HG03060 (cell line): ENCODE measurements at regions not wholly inside any gene's neighbourhood (a gene's known extent, or its start where the extent isn't known, plus 50 kb on each side); places are given as distances from the start of the nearest gene placed in this dataset.

Experiments
- ATAC-seq: cut with Tn5 transposase; IDR thresholded peaks from one replicate; pipeline ENCODE4 v1.9.1; 2021; ENCODE audit warnings: low read depth, moderate number of reproducible peaks; ENCODE audit not compliant: unreplicated experiment

DNA sequence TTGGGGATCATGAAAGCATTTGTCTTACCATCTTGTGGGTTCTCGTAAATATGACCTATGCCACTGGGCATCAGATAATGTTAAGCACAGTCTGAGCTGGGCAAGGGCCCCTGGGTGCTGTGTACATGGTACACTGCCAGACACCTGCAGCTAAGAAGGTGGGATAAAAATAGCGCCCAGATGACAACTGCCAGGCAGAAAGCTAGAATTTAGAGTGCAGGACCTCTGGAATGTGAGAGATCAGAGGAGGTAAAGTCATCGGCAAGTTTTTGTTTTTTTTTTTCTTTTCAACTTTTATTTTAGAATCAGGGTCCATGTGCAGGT, 53.8 kb upstream of the CYRIA start:
- no peak for ATAC-seq

DNA sequence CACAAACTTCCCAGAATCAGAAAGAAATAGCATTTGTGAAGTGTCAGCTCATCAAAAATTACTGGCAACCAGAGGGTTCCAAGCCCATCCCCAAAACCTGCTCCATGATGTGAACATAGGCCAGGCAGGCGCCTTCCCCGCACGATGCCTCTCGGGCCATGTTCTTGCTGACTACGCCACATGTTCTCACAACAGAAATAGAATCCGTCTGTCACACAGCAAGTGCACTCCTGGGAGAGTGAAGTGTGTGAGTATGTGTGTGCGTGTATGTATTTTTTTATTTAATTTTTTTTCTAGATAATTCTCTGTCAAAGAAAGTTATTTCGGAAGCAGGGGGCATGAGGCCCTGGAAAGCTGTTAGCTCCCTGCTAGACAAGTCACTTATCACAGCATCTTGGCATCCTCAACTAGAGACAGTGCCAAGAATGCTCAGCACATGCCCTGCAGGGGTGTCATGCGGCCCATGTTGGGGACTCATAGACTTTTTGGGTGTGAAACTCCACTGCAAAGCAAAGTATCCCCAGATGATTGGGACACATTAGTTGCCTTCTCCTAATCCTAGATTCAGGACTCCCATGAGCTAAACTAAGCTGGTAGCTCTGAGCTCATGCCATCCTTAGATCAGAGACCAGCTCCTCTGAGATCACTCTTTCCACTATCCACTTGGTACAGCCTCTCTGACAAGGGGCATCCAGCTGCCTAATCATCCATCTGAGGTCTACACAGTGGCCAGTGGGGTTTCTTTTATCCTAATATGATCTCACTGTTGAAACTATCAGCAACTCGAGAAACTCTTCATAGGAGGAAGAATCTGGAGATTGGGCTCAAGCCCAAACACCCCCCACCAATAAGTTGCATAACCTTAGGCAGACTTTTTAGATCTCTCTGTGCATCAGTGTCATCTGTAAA, 53.2 kb upstream of the CYRIA start:
- no peak for ATAC-seq

DNA sequence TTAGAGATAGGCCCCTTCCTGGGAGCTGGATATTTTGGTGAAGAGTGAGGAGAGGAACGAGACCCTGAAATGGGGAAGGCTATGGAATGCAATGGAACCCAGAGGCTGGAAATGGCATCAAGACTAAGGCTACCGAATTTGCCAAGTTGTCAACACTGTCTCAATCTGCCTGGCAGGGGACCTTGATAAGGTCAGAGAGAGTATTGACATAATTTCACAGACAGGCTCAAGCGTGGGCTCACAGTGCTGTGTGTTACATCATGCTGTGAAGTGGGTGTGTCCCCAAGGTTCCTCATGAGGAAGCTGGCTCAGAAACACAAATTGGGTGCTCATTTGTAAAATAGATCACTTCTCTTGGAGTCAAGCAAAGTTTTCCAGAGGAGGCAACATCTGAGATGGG, 51.8 kb upstream of the CYRIA start:
- no peak for ATAC-seq

DNA sequence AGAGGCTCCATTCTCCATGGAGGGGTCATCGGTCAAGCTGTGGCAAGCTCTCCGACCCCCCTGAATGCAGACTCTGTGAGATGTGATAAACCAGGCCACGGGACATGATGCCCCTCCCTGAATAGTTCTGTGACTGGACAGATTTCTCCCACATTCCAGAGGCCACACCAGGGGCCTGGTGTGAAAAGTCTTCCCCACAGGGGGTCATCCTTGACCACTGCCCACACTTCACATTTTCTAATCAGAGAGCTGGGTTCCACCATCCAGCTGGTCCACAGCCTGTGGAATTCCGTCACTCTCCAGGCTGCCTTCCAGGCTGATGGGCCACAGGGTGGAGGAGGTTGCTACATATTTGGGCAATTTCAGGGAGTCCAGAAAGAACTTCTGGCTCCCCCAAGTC, 51.3 kb upstream of the CYRIA start:
- ATAC-seq: no peak

DNA sequence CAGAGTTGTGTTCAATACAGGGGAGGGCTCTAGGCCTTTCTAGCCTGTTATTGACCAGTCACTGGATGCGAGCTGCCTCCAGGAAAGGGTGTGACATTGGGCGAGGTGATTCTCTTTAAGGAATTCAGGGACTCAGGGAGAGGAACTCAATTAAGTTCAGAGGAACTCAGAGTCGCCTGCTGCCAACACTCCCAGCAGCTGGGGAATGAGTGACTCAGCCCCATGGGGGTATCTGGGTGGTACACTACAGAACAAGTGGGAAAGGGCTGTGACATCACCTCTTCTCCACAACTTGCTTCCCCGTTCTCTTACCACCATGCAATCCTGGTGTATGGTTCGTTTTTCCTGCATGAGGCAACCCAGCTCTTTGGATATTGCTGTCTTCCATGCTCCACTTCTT, 50.4 kb upstream of the CYRIA start:
- ATAC-seq: no peak
